GM18873 (cell line): ENCODE measurements at regions not wholly inside any gene's neighbourhood (a gene's known extent, or its start where the extent isn't known, plus 50 kb on each side); places are given as distances from the start of the nearest gene placed in this dataset.
"Not testable (repeated sequence)": the region's sequence is repeated elsewhere in the genome, so short reads cannot be mapped to it uniquely, and the experiment has no call there.

Experiments used
- ATAC-seq: cut with Tn5 transposase; IDR thresholded peaks from one replicate; pipeline ENCODE4 v1.9.1; 2021; ENCODE audit warnings: mild to moderate bottlenecking, moderate library complexity, moderate number of reproducible peaks; ENCODE audit not compliant: unreplicated experiment, low FRiP score

- ATAC-seq: no peak
Measured at GRCh38 chr12:58747533-58747932, 172.8 kb downstream of the LRIG3 start.

- no peak for ATAC-seq
Measured at GRCh38 chr12:58750484-58750883, 169.8 kb downstream of the LRIG3 start.

GRCh38 chr12:58757422-58757821 lies 162.9 kb downstream of the LRIG3 start:
- no peak for ATAC-seq

GRCh38 chr12:58759745-58760144 lies 160.6 kb downstream of the LRIG3 start:
- ATAC-seq: not testable (repeated sequence)

- ATAC-seq: no peak
Measured at GRCh38 chr12:58761308-58761707, 159.0 kb downstream of the LRIG3 start.

GRCh38 chr12:58764100-58764953 lies 156.0 kb downstream of the LRIG3 start:
- ATAC-seq: no peak

- no peak for ATAC-seq
Measured at GRCh38 chr12:58765076-58765475, 155.2 kb downstream of the LRIG3 start.

GRCh38 chr12:58765653-58766512 lies 154.4 kb downstream of the LRIG3 start:
- ATAC-seq: no peak

- ATAC-seq: no peak
Measured at GRCh38 chr12:58766513-58766870, 153.8 kb downstream of the LRIG3 start.

- no peak for ATAC-seq
Measured at GRCh38 chr12:58767496-58767895, 152.8 kb downstream of the LRIG3 start.

GRCh38 chr12:58773986-58774385 lies 146.3 kb downstream of the LRIG3 start:
- no peak for ATAC-seq

GRCh38 chr12:58774731-58775130 lies 145.6 kb downstream of the LRIG3 start:
- no peak for ATAC-seq

GRCh38 chr12:58775396-58775795 lies 144.9 kb downstream of the LRIG3 start:
- ATAC-seq: no peak

GRCh38 chr12:58776144-58776543 lies 144.2 kb downstream of the LRIG3 start:
- no peak for ATAC-seq

- no peak for ATAC-seq
Measured at GRCh38 chr12:58777815-58778214, 142.5 kb downstream of the LRIG3 start.

- no peak for ATAC-seq
Measured at GRCh38 chr12:58781609-58782008, 138.7 kb downstream of the LRIG3 start.

GRCh38 chr12:58787021-58787760 lies 133.1 kb downstream of the LRIG3 start:
- ATAC-seq: no peak

GRCh38 chr12:58794859-58795258 lies 125.4 kb downstream of the LRIG3 start:
- ATAC-seq: no peak

GRCh38 chr12:58795825-58796224 lies 124.5 kb downstream of the LRIG3 start:
- no peak for ATAC-seq

GRCh38 chr12:58801986-58802385 lies 118.3 kb downstream of the LRIG3 start:
- ATAC-seq: no peak

- no peak for ATAC-seq
Measured at GRCh38 chr12:58803908-58804307, 116.4 kb downstream of the LRIG3 start.
